HG02763 (cell line): ENCODE measurements at regions not wholly inside any gene's neighbourhood (a gene's known extent, or its start where the extent isn't known, plus 50 kb on each side); places are given as distances from the start of the nearest gene placed in this dataset.
"Not testable (repeated sequence)": the region's sequence is repeated elsewhere in the genome, so short reads cannot be mapped to it uniquely, and the experiment has no call there.

Source experiments
- ATAC-seq: cut with Tn5 transposase; IDR thresholded peaks from one replicate; pipeline ENCODE4 v1.9.1; 2021; ENCODE audit warnings: mild to moderate bottlenecking, moderate library complexity; ENCODE audit not compliant: unreplicated experiment

DNA sequence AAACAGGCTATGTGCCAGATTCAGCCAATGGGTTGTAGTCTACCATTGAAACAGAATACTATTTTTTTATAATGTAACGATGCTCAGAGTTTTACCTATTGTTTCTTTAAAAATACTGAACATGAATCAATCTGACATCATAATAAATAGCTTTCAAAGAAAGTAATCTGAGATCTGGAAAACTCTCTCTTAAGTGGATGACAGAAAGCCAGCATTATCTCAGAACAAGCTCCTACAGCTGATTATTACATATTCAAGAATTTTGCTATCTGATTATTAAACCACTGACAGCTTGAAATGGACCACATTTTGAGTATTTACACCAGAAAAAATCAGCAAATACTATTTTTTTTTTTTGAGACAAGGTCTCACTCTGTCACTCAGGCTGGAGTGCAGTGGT, 484.2 kb upstream of the SOX9 start:
- ATAC-seq = no peak

DNA sequence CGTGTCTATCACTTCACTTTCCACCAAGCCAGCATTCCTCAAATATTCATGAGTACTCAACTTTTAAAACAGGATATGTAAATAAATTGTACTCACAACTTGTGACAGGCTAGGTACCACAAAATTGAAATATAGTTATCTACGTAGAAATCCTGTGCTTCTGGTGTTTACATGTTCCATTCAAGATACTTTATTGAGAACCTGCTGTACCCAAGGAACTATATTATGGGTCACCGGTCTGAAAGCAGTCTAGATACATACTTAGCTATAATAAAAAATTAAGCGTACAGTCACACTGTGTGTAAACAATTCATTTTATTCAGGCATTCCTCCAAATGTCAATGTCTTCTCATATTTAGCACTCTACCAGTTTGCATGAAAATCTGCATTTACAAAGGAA, 482.2 kb upstream of the SOX9 start:
- no peak for ATAC-seq

DNA sequence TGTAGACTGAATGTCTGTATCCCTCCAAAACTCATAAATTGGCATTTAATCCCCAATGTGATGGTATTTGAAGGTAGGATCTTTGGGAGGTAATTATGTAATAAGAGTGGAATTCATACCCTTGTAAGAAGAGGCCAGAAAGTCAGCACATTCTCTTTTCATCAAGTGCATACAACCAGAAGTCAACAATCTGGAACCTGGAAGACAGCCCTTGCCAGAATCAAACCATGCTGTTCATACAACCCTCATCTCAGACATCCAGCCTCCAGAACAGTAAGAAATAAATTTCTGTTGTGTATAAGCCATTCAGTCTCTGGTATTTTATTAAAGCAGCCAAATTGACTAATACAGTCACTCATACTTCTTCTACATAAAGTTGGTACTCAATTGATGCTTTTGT, 481.0 kb upstream of the SOX9 start:
- ATAC-seq = no peak

DNA sequence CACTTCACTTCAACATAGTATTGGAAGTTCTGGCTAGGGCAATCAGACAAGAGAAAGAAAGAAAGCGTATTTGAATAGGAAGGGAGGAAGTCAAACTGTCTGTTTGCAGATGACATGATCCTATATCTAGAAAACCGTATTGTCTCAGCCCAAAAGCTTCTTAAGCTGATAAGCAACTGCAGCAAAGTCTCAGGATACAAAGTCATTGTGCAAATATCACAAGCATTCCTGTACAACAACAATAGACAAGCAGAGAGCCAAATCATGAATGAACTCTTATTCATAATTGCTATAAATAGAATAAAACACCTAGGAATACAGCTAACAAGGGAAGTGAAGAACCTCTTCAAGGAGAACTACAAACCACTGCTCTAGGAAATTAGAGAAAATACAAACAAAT, 473.9 kb upstream of the SOX9 start:
- not testable (repeated sequence) for ATAC-seq

DNA sequence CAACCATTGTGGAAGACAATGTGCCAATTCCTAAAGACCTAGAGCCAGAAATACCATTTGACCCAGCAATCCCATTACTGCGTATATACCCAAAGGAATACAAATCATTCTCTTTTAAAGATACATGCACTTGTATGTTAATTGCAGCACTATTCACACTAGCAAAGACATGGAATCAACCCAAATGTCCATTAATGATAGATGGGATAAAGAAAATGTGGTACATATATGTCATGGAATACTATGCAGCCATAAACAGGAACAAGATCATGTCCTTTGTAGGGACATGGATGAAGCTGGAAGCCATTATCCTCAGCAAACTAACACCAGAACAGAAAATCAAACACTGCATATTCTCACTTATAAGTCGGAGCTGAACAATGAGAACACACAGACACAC, 472.5 kb upstream of the SOX9 start:
- ATAC-seq = not testable (repeated sequence)

DNA sequence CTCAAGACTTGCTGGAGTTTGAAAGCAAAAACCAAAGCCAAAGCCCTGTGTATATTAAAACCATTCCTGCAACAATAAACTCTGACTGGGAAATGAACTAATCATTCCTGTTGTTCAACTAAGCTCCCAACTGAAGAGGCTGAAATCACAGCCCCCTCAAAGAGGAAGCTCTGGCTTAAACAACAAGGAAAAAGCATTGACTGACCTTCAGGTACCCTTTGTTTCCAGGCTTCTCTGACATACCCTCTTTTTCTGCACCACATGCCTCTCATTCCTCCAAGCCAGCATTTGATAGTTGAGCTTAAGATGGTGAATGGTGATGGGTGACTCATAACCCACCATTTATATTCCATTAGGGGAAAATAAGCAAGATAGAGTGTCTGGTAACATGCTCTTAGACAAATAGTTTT, 470.9 kb upstream of the SOX9 start:
- ATAC-seq = no peak

DNA sequence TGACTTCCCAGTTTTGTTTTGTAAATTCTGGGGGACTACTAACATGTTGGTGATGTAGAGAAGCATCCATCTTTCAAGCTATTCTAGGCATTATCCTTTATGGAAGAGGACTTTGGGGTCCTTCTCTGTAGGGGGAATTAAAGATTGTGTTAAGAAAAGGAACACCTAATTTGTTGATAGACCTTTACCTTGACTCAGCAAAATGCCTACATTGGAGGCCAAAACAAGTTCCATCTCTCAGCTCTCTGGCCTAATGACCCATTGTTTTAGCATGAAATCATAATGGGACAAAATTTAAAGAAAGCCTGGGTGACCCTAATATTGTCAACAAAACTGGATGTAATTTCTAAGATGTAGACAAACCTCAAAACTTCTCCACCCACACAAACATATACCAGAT, 465.3 kb upstream of the SOX9 start:
- no peak for ATAC-seq

DNA sequence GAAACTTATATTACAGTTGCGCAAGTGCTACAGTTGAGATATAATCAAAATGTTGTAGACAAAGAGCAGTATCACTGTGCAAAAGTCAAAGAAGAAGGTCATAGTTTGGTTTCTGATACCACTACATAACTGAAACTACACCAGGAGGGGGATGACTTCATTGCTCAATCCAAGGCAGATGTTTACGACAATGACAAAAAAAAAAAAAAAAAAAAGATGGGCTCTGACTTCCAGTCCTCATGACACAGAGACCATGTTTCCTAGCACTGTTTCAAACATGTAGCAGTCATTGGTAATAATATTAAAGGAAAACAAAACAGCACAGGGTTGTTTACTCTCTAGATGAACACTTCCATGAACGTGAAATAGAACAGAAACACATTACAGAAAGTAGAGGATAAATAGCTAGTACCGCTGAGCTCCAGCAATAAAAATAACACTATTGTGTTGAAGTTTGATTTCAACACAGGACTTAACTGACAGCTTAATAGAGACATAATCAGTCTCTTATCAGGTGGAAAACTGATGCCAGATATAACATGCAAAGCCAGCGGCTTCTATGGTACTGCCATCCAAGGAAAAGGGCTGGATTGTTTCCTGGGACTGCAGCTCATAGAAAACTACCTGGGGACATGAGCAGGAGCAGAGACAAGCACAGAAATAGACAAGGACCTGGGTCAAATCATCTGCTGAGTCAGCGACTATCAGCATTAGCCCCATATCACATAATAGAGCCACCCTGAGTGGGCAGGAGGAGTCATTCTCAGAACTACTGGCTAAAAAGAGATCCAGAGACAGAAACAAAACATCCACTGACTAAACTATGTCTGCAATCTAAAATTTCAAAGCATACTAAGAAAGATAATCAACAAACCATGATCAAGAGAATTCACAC, 463.6 kb upstream of the SOX9 start:
- no peak for ATAC-seq

DNA sequence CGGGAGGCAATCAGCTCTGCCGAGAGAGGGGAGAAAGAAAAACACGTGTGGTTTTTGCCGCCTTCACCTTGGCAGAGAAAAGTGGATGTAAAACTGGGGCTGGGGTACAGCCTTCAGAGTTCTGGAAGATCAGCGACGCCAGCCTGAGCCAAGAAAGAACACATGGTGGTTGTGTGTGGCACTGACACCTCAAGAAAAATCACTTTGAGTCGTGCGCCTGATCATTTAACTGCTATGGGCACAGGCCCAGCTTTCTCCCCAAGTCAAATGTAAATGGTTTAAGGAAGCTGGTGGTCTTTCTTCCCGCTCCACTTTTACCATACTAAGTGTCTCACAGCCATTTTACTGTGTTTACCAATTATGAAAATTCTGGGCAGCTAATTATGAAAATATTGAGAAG, 461.8 kb upstream of the SOX9 start:
- ATAC-seq = no peak

DNA sequence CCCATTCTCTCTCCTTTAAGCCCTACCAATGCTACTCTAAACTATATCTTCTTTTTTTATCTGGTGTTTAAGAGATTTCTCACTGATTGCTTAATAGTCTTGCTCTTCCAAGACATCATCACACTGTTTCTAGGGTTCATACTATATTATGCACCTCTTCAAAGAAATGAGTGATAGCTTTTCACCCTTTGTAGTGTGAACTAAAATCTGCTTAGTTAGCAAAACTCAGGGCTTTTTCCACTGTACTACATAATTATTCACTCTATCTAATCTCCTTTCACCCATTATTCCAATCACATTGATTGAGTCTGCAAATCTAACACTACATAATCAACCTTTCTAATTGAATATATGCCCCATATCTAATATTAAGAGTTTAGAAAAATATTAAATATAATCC, 456.0 kb upstream of the SOX9 start:
- ATAC-seq = no peak

DNA sequence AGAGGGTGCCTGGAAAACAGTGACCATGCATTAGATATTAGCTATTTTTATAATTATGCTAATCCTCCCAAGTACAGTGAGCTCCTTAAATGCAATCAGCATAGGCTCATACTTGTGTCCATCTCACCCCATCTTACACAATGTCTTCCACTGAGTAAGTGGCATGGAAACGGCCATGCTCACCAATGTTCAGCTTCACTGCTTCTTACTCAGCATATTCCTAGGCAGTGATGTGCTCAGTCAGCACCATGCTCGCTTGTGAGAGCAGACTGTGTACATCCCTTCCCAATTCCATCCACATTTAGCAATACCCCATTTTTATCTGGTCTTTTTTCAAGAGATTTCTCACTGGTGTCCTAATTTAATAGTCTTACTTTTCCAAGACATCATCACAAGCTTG, 454.8 kb upstream of the SOX9 start:
- ATAC-seq = no peak

DNA sequence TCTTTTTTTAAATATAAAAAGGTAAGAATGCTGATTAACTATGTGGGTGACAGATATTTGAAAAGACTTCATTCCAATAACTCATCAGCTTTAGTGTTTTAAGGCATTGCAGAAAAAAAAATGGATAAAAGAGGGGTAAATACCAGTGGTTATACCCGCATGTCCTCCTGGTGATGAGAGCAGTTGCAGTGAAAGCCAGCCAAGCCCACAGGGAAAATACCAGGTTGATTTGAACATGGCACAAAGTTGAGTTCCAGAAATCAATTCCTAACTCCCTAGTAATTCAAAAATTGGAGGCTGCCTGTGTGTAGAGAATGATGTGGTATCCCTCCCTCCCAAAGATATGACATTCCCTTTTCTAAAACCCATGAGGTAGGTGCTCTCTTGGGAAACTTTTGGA, 453.2 kb upstream of the SOX9 start:
- ATAC-seq = no peak

DNA sequence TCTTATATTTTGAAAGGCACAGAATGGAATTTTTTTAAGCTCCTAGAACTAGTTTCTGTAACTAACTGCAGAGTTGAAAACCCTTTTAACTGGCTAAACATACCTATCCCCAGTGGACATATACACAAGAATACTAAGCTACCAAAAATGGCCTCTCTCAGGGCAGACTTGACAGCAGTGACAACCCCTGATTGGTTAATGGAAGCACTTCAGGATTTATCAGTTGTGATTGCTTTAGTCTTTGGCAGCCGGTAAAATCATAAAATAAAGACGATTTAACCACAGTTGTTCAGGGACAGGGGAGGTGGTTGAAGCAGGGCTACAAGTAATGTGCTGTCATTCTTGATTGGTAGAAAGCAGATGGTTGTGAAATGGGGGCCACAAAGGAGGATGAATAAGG, 452.0 kb upstream of the SOX9 start:
- no peak for ATAC-seq

DNA sequence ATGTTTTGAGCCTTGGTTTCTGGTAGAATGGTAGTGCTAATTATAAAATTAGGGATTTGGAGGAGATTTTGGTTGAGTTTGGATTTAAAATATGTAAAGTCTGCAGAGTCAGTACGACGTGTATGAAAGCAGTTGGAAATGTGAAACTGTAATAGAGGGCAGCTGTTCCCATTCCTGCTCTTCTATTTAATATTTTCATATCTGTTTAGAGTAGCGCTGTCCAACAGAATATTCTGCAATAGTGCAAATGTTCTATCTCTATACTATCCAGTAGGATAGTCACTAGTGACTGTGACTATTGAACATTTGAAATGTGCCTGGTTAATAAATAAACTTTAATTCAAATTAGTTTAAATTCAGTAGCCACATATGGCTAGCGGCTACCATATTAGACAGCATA, 443.4 kb upstream of the SOX9 start:
- ATAC-seq = no peak

DNA sequence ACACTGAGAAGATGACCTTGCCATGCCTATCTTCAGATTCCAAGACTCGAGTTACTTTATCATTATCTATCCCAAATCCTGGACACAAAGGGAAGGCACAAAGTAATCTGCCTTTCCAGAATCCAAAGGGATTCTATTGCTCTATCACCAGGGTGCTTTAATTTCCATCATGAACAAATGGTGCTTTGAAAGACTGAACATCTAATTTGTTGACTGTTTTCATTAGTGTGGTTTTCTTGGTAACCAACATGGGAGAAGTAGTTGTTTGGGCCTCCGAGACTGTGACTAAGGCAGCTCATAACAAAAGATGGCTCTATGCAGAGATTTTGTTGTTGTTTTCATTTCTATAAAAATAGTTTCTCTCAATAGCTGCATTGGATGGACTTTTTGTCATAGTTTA, 441.0 kb upstream of the SOX9 start:
- ATAC-seq = no peak

DNA sequence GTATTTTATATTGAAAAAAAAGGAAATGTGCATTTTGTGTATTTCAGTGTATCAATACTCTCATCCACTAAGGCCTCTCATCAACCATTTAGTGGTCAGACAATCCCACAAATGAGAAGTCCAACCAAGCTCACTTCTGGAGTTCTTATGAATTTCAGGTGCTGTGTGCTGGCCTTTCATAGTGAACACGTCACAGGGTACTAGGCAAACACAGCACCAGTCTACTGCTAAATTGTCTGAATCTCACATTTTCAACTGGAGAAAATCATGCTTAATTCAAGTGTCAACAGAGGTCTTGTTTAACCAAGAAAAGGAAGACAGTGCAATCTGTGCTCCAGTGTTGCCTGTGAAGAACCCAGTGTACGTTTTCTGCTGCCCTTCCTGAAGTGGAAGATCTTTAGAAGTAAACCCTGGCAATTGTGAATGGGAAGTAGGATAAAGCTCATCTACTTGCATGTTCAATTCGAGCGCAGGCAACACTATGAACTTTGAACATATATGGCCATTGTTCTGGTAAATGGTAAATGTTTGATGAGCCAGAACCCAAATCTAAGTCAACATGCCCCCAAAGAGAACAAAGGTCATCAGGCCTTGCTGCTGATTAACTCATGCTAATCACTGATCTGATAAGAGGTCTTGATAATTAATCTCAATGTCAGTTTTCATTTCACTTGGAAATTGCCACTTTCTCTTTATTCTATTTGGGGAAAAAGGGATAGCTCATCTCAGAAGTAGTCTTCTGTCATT, 439.2 kb upstream of the SOX9 start:
- ATAC-seq = no peak

DNA sequence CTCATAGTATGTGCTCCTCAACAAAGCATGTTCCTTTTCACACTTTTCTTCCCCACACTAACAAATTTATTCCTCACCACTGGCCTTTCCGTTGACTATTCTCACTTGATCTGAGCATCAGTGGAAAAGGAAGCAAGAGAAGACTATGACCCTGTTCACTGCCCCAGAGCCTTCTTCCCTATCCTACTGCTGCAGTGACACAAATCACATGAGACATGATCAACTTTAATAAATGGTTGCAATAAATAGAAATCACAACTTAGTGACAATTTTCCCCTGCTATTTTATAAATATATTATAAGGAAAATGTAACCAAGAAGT, 438.7 kb upstream of the SOX9 start:
- no peak for ATAC-seq

DNA sequence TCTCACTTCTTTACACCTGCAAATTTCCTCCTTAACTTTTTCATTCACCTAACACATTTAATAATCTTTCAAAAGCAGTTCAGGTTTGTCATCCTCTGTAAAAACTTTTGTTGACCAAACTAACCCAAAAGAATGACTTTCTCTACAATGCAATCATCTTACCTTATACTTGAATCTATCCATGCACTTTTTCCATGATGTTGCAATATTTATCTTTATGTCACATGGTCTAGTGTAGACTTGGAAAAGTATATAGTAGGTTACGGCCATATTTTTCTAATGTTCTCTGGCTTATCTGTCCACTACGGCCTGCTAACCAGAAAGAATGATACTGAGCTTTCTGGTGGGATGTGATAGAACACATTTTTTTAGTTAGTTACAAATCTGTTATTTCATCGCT, 431.0 kb upstream of the SOX9 start:
- no peak for ATAC-seq

DNA sequence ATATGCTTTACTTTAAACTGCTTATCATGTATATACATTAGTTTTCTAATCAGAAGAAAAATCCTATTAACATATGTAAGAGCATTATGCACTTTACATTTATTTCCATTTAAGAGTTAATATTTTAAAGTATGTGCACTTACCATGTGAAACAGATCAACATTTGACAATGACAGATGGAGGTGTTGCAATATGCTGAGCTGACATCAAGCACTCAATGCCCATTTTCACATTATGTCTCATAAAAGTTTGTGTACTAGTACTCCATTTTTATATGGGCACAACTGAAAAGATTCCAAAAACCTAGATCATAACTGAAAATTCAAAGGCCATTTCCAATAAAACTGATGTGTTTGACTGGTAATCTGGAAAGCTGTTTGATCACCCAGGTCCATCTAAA, 420.9 kb upstream of the SOX9 start:
- no peak for ATAC-seq

DNA sequence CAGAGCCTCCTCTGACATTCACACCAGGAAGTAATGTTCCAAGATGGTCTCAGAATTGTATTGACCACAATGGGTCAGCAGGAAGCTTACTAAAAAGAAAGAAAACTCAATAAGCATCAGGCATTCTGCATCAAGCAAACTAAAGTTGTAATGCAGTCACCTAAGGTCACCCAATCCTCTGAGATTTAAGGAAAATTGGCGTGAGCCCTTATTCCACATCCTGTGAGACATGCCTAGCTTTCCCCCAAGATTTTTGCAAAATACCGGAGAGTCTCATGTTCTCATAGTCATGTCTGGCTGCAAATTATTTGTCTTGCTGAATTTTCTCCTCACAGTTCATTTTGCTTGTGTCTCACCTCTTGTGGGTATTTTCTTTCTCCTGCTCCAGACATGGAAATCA, 417.1 kb upstream of the SOX9 start:
- ATAC-seq = no peak

DNA sequence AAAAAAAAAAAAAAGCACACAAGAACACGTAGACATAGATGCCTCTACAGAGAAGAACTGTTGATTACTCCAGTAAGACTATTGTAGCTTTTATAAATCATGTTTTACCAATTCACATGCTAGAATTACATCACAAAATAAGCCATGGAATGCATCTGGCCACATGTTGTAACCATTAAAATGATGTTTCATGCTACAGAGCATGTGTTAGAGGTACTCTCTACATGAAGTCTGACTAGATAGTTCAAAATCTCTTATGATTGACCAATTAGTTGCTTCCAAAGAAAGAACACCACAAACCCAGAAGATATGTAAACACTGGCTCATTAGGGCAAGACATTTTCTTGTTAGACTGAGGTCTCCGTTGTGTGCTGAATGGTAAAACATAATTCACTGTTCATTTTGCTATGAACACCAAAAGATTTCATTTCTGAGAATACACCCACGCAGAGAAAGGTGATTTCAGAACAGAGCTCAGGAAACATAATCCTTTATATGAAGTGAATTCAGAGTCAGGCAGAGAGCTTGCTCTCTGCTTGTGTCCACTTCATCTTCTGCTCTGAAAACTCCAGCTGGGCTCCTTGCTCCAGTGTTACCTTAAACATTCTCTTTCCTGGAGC, 411.4 kb upstream of the SOX9 start:
- no peak for ATAC-seq

DNA sequence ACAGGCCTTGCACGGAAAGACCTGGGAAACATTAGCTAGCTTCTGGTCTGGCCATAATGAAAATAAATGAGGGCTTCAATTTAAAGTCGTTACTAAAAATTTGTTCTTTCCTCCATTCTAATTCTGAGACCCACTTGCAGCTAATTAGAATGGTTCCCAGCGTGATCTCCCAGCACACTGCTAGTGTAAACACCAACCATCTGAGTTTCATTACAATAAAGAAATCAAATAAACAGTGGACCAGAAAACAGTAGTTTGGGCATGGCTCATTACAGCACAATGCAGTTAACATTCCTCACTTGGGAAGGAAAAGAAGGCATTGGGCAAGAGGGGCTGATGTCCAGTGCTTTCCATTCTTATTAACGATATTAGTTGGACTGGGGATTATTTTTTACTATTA, 410.9 kb upstream of the SOX9 start:
- no peak for ATAC-seq
